ENCODE measurements at regions not wholly inside any gene's neighbourhood (a gene's known extent, or its start where the extent isn't known, plus 50 kb on each side); places are given as distances from the start of the nearest gene placed in this dataset.
"Not testable (repeated sequence)": the region's sequence is repeated elsewhere in the genome, so short reads cannot be mapped to it uniquely, and the experiment has no call there.

- TF ChIP-seq CTCF (conservative IDR thresholded peaks at IDR 0.05; ENCODE audit: low read depth, low read length): no peak
- H3K79me2 ChIP-seq (ENCODE audit: insufficient read depth, low read depth): no peaks in the 10 kb centered on the region
- H3K4me2 ChIP-seq: no peak overlapping the region
- H3K4me3 ChIP-seq (IDR thresholded peaks at IDR 0.05; ENCODE audit: insufficient read depth, low read depth, low read length): no peak overlapping the region
- no peak overlapping the region for H3K27ac ChIP-seq
- H2AFZ ChIP-seq (ENCODE audit: low read depth): no peak overlapping the region
- H3K9ac ChIP-seq: no peak overlapping the region
- H4K20me1 ChIP-seq (ENCODE audit: insufficient read depth): no peaks in the 10 kb centered on the region
- no peaks in the 10 kb centered on the region for H3K4me1 ChIP-seq (ENCODE audit: low read depth, poor library complexity, severe bottlenecking)
- no peaks in the 10 kb centered on the region for H3K36me3 ChIP-seq (ENCODE audit: insufficient read depth)
- no peaks in the 10 kb centered on the region for H3K27me3 ChIP-seq (ENCODE audit: insufficient read depth, low read depth)
Measured at GRCh38 chr14:23884541-23884904, 69.0 kb upstream of the DHRS4 start.

GRCh38 chr14:23887536-23887935 lies 66.0 kb upstream of the DHRS4 start:
- Histone ChIP-seq H4K20me1 (ENCODE audit: insufficient read depth) (no peaks in the 10 kb centered on the region), H3K4me2 (no peak overlapping the region), H3K9ac (no peak overlapping the region), H3K4me3 (IDR thresholded peaks at IDR 0.05; ENCODE audit: insufficient read depth, low read depth, low read length) (no peak overlapping the region), H2AFZ (ENCODE audit: low read depth) (no peak overlapping the region), H3K27ac (no peak overlapping the region), H3K79me2 (ENCODE audit: insufficient read depth, low read depth) (no peaks in the 10 kb centered on the region), H3K27me3 (ENCODE audit: insufficient read depth, low read depth) (no peaks in the 10 kb centered on the region), H3K4me1 (ENCODE audit: low read depth, poor library complexity, severe bottlenecking) (no peaks in the 10 kb centered on the region), H3K36me3 (ENCODE audit: insufficient read depth) (no peaks in the 10 kb centered on the region)
- TF ChIP-seq CTCF (conservative IDR thresholded peaks at IDR 0.05; ENCODE audit: low read depth, low read length): no peak

- H3K27ac ChIP-seq; H3K79me2 ChIP-seq (ENCODE audit: insufficient read depth, low read depth); H3K4me2 ChIP-seq; H4K20me1 ChIP-seq (ENCODE audit: insufficient read depth); H3K36me3 ChIP-seq (ENCODE audit: insufficient read depth); H2AFZ ChIP-seq (ENCODE audit: low read depth); H3K4me3 ChIP-seq (IDR thresholded peaks at IDR 0.05; ENCODE audit: insufficient read depth, low read depth, low read length); H3K27me3 ChIP-seq (ENCODE audit: insufficient read depth, low read depth); H3K9ac ChIP-seq; H3K4me1 ChIP-seq (ENCODE audit: low read depth, poor library complexity, severe bottlenecking): not testable (repeated sequence)
Measured at GRCh38 chr14:23891717-23892116, 61.9 kb upstream of the DHRS4 start.

GRCh38 chr14:23892289-23892688 lies 61.3 kb upstream of the DHRS4 start:
- not testable (repeated sequence) for H3K36me3 ChIP-seq (ENCODE audit: insufficient read depth); H4K20me1 ChIP-seq (ENCODE audit: insufficient read depth); H3K4me1 ChIP-seq (ENCODE audit: low read depth, poor library complexity, severe bottlenecking); H3K9ac ChIP-seq; H3K4me3 ChIP-seq (IDR thresholded peaks at IDR 0.05; ENCODE audit: insufficient read depth, low read depth, low read length); H3K4me2 ChIP-seq; H3K79me2 ChIP-seq (ENCODE audit: insufficient read depth, low read depth); H2AFZ ChIP-seq (ENCODE audit: low read depth); H3K27me3 ChIP-seq (ENCODE audit: insufficient read depth, low read depth); H3K27ac ChIP-seq

- no peak for TF ChIP-seq CTCF (conservative IDR thresholded peaks at IDR 0.05; ENCODE audit: low read depth, low read length)
- H3K27me3 ChIP-seq (ENCODE audit: insufficient read depth, low read depth): no peaks in the 10 kb centered on the region
- no peak overlapping the region for H3K4me3 ChIP-seq (IDR thresholded peaks at IDR 0.05; ENCODE audit: insufficient read depth, low read depth, low read length)
- no peaks in the 10 kb centered on the region for H3K4me1 ChIP-seq (ENCODE audit: low read depth, poor library complexity, severe bottlenecking)
- no peaks in the 10 kb centered on the region for H3K36me3 ChIP-seq (ENCODE audit: insufficient read depth)
- no peak overlapping the region for H2AFZ ChIP-seq (ENCODE audit: low read depth)
- no peaks in the 10 kb centered on the region for H3K79me2 ChIP-seq (ENCODE audit: insufficient read depth, low read depth)
- H3K4me2 ChIP-seq: no peak overlapping the region
- no peak overlapping the region for H3K27ac ChIP-seq
- H3K9ac ChIP-seq: no peak overlapping the region
- no peaks in the 10 kb centered on the region for H4K20me1 ChIP-seq (ENCODE audit: insufficient read depth)
Measured at GRCh38 chr14:23894362-23895052, 59.1 kb upstream of the DHRS4 start.

All from KMS-11 (cell line).